HG03159 (cell line): ENCODE measurements at regions not wholly inside any gene's neighbourhood (a gene's known extent, or its start where the extent isn't known, plus 50 kb on each side); places are given as distances from the start of the nearest gene placed in this dataset.

Experiments
- ATAC-seq: cut with Tn5 transposase; IDR thresholded peaks from one replicate; pipeline ENCODE4 v1.9.1; 2021; ENCODE audit warnings: mild to moderate bottlenecking, moderate library complexity; ENCODE audit not compliant: unreplicated experiment

DNA sequence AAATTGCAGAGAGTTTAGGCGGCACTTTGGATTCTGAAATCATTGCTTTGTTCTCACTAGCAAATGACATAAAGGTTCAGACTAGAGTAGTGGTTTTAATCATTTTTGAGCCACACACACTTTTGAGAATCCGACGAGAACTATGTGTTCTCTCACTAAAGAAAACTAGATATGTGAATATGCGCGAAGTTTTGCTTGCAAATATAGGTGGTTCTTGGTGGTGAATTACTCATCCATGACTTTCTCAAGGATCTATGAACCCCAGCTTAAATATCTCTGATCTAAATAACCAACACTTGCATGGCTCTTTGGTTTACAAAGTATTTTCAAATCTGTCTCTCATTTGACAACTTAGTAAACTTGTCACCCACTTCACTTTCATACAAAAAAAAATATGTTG is 54.8 kb downstream of the NOG start:
- no peak for ATAC-seq

DNA sequence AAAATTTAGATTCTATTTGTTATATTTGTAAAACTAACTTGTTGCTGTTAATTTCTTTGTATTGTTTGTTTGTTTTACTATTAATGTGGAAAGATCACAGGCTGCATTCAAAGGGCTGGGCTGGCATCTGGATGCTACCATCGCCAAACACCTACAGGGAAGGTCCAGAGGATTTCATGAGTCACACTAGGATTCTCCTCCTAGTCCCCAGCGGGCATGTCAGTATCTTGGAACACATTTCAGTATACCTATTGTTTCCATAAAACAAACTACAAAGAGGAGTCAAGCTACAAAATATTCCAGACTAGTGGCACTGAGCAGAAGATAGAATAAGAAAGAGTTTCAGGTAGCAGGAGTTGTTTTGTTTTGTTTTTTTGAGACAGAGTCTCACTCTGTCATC is 55.3 kb downstream of the NOG start:
- no peak for ATAC-seq

- no peak for ATAC-seq
Observed at GRCh38 chr17:56652628-56653027, 59.1 kb downstream of the NOG start.

DNA sequence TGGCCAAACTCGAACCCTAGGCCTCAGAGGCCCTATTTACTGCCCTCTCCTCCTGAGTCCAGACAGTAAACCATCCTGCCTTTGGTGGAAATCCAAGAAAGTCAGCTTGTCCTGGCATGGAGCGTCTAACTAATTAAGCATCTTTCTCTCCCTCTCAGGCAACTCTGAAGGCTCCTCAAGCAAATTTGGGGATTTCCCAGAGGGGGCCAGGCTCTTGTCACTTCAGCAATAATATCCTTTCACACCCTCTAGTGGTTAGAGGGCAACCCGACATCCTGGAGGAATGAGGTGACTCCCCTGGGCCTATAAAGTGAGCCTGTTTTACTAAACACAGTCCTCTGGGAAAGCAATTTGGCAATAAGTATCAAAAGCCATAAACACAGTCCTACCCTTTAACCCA is 60.4 kb downstream of the NOG start:
- peak; percentile 100 for ATAC-seq

- ATAC-seq, result no peak
Observed at GRCh38 chr17:56656701-56657327, 63.3 kb downstream of the NOG start.

DNA sequence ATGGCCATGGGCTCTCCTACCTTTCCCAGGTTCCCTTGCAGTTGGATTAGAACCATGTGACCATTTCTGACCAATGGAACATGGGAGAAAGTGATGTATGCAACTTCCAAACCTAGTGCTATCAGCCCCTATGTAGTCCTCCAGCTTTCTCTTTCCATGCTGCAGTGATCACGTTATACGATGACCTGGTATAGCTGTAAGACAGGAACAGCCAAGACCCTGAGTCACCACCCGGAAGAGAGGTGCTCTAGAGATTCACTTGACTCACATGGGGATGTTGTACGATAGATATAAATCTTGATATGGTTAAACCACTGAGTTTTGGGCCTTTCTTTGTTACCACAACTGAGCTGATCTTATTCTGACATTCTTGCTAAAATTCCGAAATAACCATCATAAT is 65.1 kb downstream of the NOG start:
- ATAC-seq, result no peak

DNA sequence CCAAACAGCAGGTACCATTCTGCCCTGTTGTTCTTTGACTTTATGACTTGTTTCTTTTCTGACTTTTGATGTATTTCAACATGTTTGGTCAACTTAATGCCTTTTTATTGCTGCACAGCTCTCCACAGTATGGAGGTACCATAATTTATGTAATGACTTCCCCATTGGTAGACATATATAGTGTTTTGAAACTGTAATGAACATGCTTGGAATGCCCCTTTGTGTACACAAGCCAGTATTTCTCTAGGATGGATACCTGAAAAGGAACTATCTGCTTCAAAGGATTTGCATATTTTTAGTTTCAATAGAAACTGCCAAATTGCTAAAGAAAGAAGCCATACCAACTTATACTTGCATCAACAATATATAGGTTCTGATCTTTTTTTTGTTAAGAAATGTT is 66.1 kb downstream of the NOG start:
- no peak for ATAC-seq

DNA sequence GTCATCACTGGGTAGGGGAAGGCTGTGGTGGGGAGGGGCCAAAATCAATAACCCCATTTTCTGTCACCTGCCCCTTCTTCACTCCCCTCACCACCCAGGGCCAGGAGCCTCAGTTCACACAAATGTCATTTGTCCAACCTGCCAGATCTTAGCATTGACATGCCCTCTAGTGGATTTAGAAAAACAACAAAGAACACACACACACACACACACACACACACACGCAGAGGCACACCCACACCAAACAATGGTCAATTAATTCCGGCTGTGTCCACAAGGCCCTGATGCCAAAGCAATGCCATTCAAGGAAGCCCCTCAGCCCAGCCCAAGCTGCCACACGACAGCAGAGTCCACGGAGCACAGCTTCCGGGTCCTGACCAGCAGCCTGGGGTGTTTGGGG is 68.4 kb downstream of the NOG start:
- ATAC-seq, result no peak

- ATAC-seq, result no peak
Observed at GRCh38 chr17:56665864-56666263, 72.4 kb downstream of the NOG start.

GRCh38 chr17:56667925-56668458 is 74.5 kb downstream of the NOG start:
- ATAC-seq, result no peak

DNA sequence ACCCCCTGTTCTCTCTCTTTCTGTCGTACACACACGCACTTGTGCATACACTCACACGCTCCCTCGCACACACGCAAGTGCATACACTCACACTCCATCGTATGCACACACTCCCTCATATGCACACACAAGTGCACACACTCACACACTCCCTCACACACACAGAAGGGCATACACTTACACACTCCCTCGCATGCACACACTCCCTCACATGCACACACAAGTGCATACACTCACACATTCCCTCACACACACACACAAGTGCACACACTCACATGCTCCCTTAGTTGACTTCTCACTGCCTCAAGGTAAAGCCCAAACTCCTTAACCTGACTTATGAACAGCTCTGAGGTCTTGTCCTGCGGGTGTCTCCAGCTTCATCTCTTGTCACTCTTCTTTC is 78.7 kb downstream of the NOG start:
- ATAC-seq, result no peak

- no peak for ATAC-seq
Observed at GRCh38 chr17:56674401-56674925, 81.0 kb downstream of the NOG start.

DNA sequence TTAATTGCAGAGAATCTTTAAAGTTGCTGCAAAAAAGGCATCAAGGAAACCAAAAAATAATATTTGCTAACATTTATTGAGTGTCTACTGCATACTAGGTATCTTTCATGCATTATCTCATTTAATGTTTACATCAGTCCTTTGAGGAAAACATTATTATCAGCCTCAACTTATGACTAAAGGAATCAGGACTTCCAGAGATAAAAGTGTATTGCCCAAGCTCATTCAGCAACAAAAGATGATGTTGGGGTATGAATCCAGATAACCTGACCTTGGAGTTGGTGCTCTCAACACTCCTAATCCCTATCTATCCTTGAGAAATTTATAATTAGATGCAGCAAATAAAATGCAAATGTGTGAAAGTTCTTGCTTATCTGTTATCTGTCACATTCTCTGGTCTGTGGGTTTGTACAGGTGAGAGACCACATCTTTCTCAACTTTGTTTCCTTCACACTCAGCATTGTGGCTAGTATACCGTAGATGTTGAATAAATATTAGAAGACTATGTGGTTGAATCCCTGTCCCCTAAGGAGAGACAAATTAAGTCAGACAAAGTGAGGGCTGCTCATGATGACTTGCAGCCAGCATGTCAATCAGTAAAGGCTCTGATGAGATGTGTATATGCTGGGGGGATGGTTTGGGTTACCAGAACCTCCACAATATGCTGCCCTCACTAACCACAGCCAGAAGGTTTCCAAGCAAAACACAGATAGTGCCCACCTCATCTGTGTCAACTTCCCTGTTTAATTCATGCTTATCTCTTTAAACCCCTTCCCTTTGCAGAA is 82.6 kb downstream of the NOG start:
- ATAC-seq, result no peak

GRCh38 chr17:56676810-56677209 is 83.3 kb downstream of the NOG start:
- no peak for ATAC-seq

DNA sequence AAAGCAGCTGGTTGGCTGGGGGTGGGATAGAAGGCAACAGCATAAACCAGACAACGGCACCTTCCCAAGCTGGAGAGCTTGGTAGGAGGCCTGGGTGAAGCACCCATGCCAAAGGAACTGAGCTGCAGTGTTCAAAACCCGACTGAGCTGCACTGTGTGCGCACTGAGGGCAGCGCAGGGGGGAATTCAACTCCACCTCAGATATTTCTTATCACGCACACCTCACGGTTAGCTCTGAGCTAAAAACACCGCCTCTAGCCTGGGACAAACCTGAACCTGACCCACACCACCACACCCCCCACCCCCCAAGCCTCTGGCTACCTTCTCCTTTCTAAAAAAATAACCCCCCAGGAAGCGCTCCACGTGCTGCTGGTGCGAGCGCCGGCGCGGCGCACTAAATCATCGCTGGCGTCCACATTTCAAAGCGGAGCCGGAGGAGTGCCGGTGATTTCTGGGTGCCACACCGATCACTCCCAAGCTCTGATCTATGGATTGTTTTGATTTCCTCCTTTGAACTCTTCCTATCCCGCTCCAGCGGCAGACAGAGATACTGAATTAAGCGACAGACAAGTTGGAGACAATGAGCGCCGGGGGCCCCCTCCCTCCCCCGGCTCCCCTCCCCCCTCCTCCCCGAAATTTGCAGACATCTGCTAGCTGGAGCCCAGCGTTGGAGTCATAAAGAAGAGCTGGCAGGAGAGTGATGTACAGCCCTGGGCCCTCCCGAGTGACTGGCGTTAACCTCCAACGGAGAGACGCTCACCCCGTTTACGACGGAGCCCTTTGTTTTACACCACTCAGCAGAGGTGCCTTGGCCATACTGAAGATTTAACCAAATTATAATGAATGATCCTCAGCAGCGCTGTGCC is 85.0 kb downstream of the NOG start:
- no peak for ATAC-seq

GRCh38 chr17:56679115-56679776 is 85.7 kb downstream of the NOG start:
- ATAC-seq, result no peak

GRCh38 chr17:56679777-56680422 is 86.4 kb downstream of the NOG start:
- ATAC-seq, result no peak

GRCh38 chr17:56680676-56681075 is 87.2 kb downstream of the NOG start:
- ATAC-seq, result no peak

GRCh38 chr17:56681561-56682266 is 88.2 kb downstream of the NOG start:
- no peak for ATAC-seq

- no peak for ATAC-seq
Observed at GRCh38 chr17:56688151-56688550, 94.7 kb downstream of the NOG start.
